ENCODE measurements at regions not wholly inside any gene's neighbourhood (a gene's known extent, or its start where the extent isn't known, plus 50 kb on each side); places are given as distances from the start of the nearest gene placed in this dataset.

GRCh38 chr6:153758516-153758915, 280.5 kb upstream of the OPRM1 start:
- H3K4me3 ChIP-seq (replicated peaks in 1 of 4; ENCODE audit: control extremely low read depth in 1 of 4, insufficient read depth in 1 of 4, low read depth in 3 of 4, low read length in 4 of 4), result no peak overlapping the region
- H3K9ac ChIP-seq (ENCODE audit: insufficient read depth, low read length), result no peak overlapping the region
- no peaks in the 10 kb centered on the region for H3K79me2 ChIP-seq (ENCODE audit: control insufficient read depth, insufficient read depth, low read length)
- H3K27ac ChIP-seq (ENCODE audit: insufficient read depth, low read length), result no peak overlapping the region
- H3K9me3 ChIP-seq (ENCODE audit: control insufficient read depth, insufficient read depth, low read depth, low read length), result no peaks in the 10 kb centered on the region
- no peak for DNase-seq (ENCODE audit: low read depth in 2 of 2)
- H3K27me3 ChIP-seq (ENCODE audit: control insufficient read depth, insufficient read depth, low read length), result no peaks in the 10 kb centered on the region
- H4K20me1 ChIP-seq (ENCODE audit: control insufficient read depth, extremely low read depth, insufficient read depth, low read length), result no peaks in the 10 kb centered on the region
- H2AFZ ChIP-seq (ENCODE audit: low read length), result no peak overlapping the region
- H3K36me3 ChIP-seq (ENCODE audit: control insufficient read depth, insufficient read depth, low read length), result no peaks in the 10 kb centered on the region
- TF ChIP-seq EZH2 (IDR thresholded peaks at IDR 0.05; ENCODE audit: low read length, missing control alignments), result no peak
- no peak for TF ChIP-seq CTCF (conservative IDR thresholded peaks at IDR 0.05 in 1 of 2, IDR thresholded peaks at IDR 0.05 in 1 of 2; ENCODE audit: low read depth in 1 of 2, low read length in 2 of 2)
- no peak overlapping the region for H3K4me2 ChIP-seq (ENCODE audit: extremely low read depth, insufficient read depth, low read length)
- no peaks in the 10 kb centered on the region for H3K4me1 ChIP-seq (ENCODE audit: control insufficient read depth, extremely low read depth, insufficient read depth, low read length)

GRCh38 chr6:153735761-153736160, 303.3 kb upstream of the OPRM1 start:
- TF ChIP-seq EZH2 (IDR thresholded peaks at IDR 0.05; ENCODE audit: low read length, missing control alignments) (no peak), CTCF (conservative IDR thresholded peaks at IDR 0.05 in 1 of 2, IDR thresholded peaks at IDR 0.05 in 1 of 2; ENCODE audit: low read depth in 1 of 2, low read length in 2 of 2) (no peak)

GRCh38 chr6:153729189-153729588, 309.9 kb upstream of the OPRM1 start:
- Histone ChIP-seq H4K20me1 (ENCODE audit: control insufficient read depth, extremely low read depth, insufficient read depth, low read length) (no peaks in the 10 kb centered on the region), H3K27me3 (ENCODE audit: control insufficient read depth, insufficient read depth, low read length) (no peaks in the 10 kb centered on the region), H3K27ac (ENCODE audit: insufficient read depth, low read length) (no peak overlapping the region), H3K9ac (ENCODE audit: insufficient read depth, low read length) (no peak overlapping the region), H2AFZ (ENCODE audit: low read length) (no peak overlapping the region), H3K4me2 (ENCODE audit: extremely low read depth, insufficient read depth, low read length) (no peak overlapping the region), H3K4me1 (ENCODE audit: control insufficient read depth, extremely low read depth, insufficient read depth, low read length) (no peaks in the 10 kb centered on the region), H3K36me3 (ENCODE audit: control insufficient read depth, insufficient read depth, low read length) (no peaks in the 10 kb centered on the region), H3K9me3 (ENCODE audit: control insufficient read depth, insufficient read depth, low read depth, low read length) (no peaks in the 10 kb centered on the region), H3K79me2 (ENCODE audit: control insufficient read depth, insufficient read depth, low read length) (no peaks in the 10 kb centered on the region), H3K4me3 (replicated peaks in 1 of 4; ENCODE audit: control extremely low read depth in 1 of 4, insufficient read depth in 1 of 4, low read depth in 3 of 4, low read length in 4 of 4) (no peak overlapping the region)
- DNase-seq (ENCODE audit: low read depth in 2 of 2), result no peak
- no peak for TF ChIP-seq EZH2 (IDR thresholded peaks at IDR 0.05; ENCODE audit: low read length, missing control alignments)
- TF ChIP-seq CTCF (conservative IDR thresholded peaks at IDR 0.05 in 1 of 2, IDR thresholded peaks at IDR 0.05 in 1 of 2; ENCODE audit: low read depth in 1 of 2, low read length in 2 of 2), result no peak

More at GRCh38 chr6:153735761-153736160, 303.3 kb upstream of the OPRM1 start:
- no peak for DNase-seq (ENCODE audit: low read depth in 2 of 2)
- Histone ChIP-seq H3K9me3 (ENCODE audit: control insufficient read depth, insufficient read depth, low read depth, low read length) (no peaks in the 10 kb centered on the region), H3K27ac (ENCODE audit: insufficient read depth, low read length) (no peak overlapping the region), H3K79me2 (ENCODE audit: control insufficient read depth, insufficient read depth, low read length) (no peaks in the 10 kb centered on the region), H3K36me3 (ENCODE audit: control insufficient read depth, insufficient read depth, low read length) (no peaks in the 10 kb centered on the region), H3K9ac (ENCODE audit: insufficient read depth, low read length) (no peak overlapping the region), H3K4me1 (ENCODE audit: control insufficient read depth, extremely low read depth, insufficient read depth, low read length) (no peaks in the 10 kb centered on the region), H3K4me3 (replicated peaks in 1 of 4; ENCODE audit: control extremely low read depth in 1 of 4, insufficient read depth in 1 of 4, low read depth in 3 of 4, low read length in 4 of 4) (no peak overlapping the region), H4K20me1 (ENCODE audit: control insufficient read depth, extremely low read depth, insufficient read depth, low read length) (no peaks in the 10 kb centered on the region), H3K27me3 (ENCODE audit: control insufficient read depth, insufficient read depth, low read length) (no peaks in the 10 kb centered on the region), H2AFZ (ENCODE audit: low read length) (no peak overlapping the region), H3K4me2 (ENCODE audit: extremely low read depth, insufficient read depth, low read length) (no peak overlapping the region)

Data from fibroblast of lung (primary cell).